GM12878 (cell line): ENCODE measurements at regions not wholly inside any gene's neighbourhood (a gene's known extent, or its start where the extent isn't known, plus 50 kb on each side); places are given as distances from the start of the nearest gene placed in this dataset.

ENCODE experiments used
- ATAC-seq: fragments of 200-7000 bp; cut with Tn5 transposase; 3 replicates; pipeline ENCODE4 v1.9.1; 2020; ENCODE audit warnings: mild to moderate bottlenecking, moderate library complexity
- BruUV-seq: library from RNA; stranded (reverse); fragments of 400-500 nt; replicated peaks from 2 replicates; lab custom pipeline; 2021; lab: Mats Ljungman, UMichigan
- CTCF ChIA-PET: fragments of 300-600 bp; sonication (Branson Sonifier 250); formaldehyde crosslinking; extraction: SDS; loops from one replicate; lab custom pipeline; 2021; ENCODE audit warnings: inconsistent platforms; lab: Yijun Ruan, JAX
- POLR2A ChIA-PET: fragments of 350-600 bp; formaldehyde crosslinking; extraction: SDS; loops from one replicate; lab custom pipeline; 2021; ENCODE audit warnings: inconsistent platforms; lab: Charles Lee
- RAD21 ChIA-PET: fragments of 300-600 bp; sonication (Branson Sonifier 250); formaldehyde crosslinking; loops from one replicate; lab custom pipeline; 2023; ENCODE audit warnings: antibody characterized with exemption; ENCODE audit not compliant: unreplicated experiment; lab: Charles Lee
- SMC1A ChIA-PET: fragments of 300-600 bp; sonication (Branson Sonifier 250); formaldehyde crosslinking; loops from one replicate; lab custom pipeline; 2023; ENCODE audit not compliant: unreplicated experiment, uncharacterized antibody; lab: Charles Lee
- DNase-seq: peaks from one replicate; pipeline ENCODE4 v3.0.0-alpha.2; 2011; ENCODE audit warnings: low read depth, low spot score
- FAIRE-seq: peaks from 3 replicates; lab custom pipeline; 2011; peaks lifted over from hg19 to GRCh38; lab: Jason Lieb, UNC
- H2AFZ ChIP-seq: 2 replicates; pipeline ENCODE4 v1.6.0; 2011; ENCODE audit warnings: low read depth, low read length, control low read depth; ENCODE audit not compliant: control insufficient read depth
- H3K27ac ChIP-seq: 2 replicates; pipeline ENCODE4 v1.5.1; 2011; ENCODE audit warnings: control low read depth; ENCODE audit not compliant: control insufficient read depth, insufficient read depth
- H3K27me3 ChIP-seq, 2 experiments: replicated peaks in 1 of 2; 2 replicates each; pipeline versions ENCODE4 v1.6.0 to v1.6.1; 2011; ENCODE audit warnings: low read length in 1 of 2; ENCODE audit not compliant: control insufficient read depth in 2 of 2, insufficient read depth in 2 of 2
- H3K36me3 ChIP-seq, 2 experiments: 2 replicates each; pipeline ENCODE4 v1.5.1; 2011; ENCODE audit warnings: low read length in 1 of 2; ENCODE audit not compliant: control insufficient read depth in 2 of 2, insufficient read depth in 2 of 2
- H3K4me1 ChIP-seq: 2 replicates; pipeline ENCODE4 v1.6.1; 2011; ENCODE audit warnings: mild to moderate bottlenecking, low read length, moderate library complexity, mixed read lengths; ENCODE audit not compliant: control insufficient read depth, insufficient read depth
- H3K4me2 ChIP-seq: 2 replicates; pipeline ENCODE4 v1.6.0; 2011; ENCODE audit warnings: control low read depth; ENCODE audit not compliant: control insufficient read depth, insufficient read depth
- H3K4me3 ChIP-seq: fragments of 200-600 bp; sonication (generic); 2 replicates; pipeline ENCODE4 v1.5.1; 2016
- H3K79me2 ChIP-seq: 2 replicates; pipeline ENCODE4 v1.6.0; 2011; ENCODE audit warnings: low read length; ENCODE audit not compliant: control insufficient read depth, insufficient read depth
- H3K9ac ChIP-seq: 2 replicates; pipeline ENCODE4 v1.8.0; 2011; ENCODE audit warnings: low read length, control low read depth, mixed read lengths; ENCODE audit not compliant: control insufficient read depth, insufficient read depth
- H3K9me3 ChIP-seq: replicated peaks from 3 replicates; pipeline ENCODE4 v1.5.1; 2011; ENCODE audit warnings: mild to moderate bottlenecking, low read length; ENCODE audit not compliant: control insufficient read depth, insufficient read depth
- H4K20me1 ChIP-seq: 2 replicates; pipeline ENCODE4 v1.6.0; 2011; ENCODE audit not compliant: control insufficient read depth, insufficient read depth
- BCL3 ChIP-seq: IDR thresholded peaks from 2 replicates; pipeline ENCODE4 v1.6.1; 2011; ENCODE audit warnings: borderline replicate concordance, low read depth, mild to moderate bottlenecking, moderate library complexity, low read length; ENCODE audit not compliant: insufficient read depth, poor library complexity, severe bottlenecking
- CBX3 ChIP-seq: fragments of 200-600 bp; sonication (generic); IDR thresholded peaks from 2 replicates; pipeline ENCODE4 v1.6.1; 2016; ENCODE audit warnings: low read depth, borderline replicate concordance
- CREB1 ChIP-seq: IDR thresholded peaks from 2 replicates; pipeline ENCODE4 v1.6.1; 2012; ENCODE audit warnings: low read depth, mild to moderate bottlenecking, inconsistent platforms
- ZNF207 ChIP-seq: fragments of 450-650 bp; IDR thresholded peaks from 2 replicates; pipeline ENCODE4 v1.6.1; 2014; ENCODE audit warnings: antibody characterized with exemption, mild to moderate bottlenecking, borderline replicate concordance
- ZSCAN29 ChIP-seq: fragments of 450-650 bp; IDR thresholded peaks from 2 replicates; pipeline ENCODE4 v1.6.1; 2017; ENCODE audit warnings: mild to moderate bottlenecking, moderate library complexity
- WGBS: methylation state at CpG from one replicate; pipeline ENCODE4 v1.1.6; 2016; ENCODE audit warnings: low lambda C conversion rate; ENCODE audit not compliant: insufficient replicate concordance, insufficient coverage; ENCODE audit errors: missing lambda C conversion rate; 5-methylcytosine and 5-hydroxymethylcytosine counted together
- in situ Hi-C: fragments of 300-500 bp; cut with MboI; formaldehyde crosslinking; loops from 9 replicates; pipeline ENCODE4 v1.14.3; 2018; ENCODE audit warnings: mixed read lengths
- intact Hi-C: fragments of 100-400 bp; cut with micrococcal nuclease; formaldehyde crosslinking; loops from one replicate; pipeline ENCODE4 v1.14.2; 2022; ENCODE audit not compliant: unreplicated experiment

- no peak for TF ChIP-seq BCL3
- TF ChIP-seq CREB1 = no peak
Measured at GRCh38 chr7:94128072-94128471, 123.9 kb upstream of the BET1 start (continued).

GRCh38 chr7:94129443-94130140, 125.4 kb upstream of the BET1 start:
- ChIA-PET POLR2A (no interaction called here), SMC1A (interaction anchor here (0.5 to 1.2 kb wide), 4 partner anchors 9 to 125 kb away, joined by 3 to 4 read pairs (median 4); no protein-coding TSS in a partner anchor), CTCF (interaction anchor here (0.5 kb wide), 1 partner anchor 86 kb away, joined by 5 read pairs; no protein-coding TSS in a partner anchor), RAD21 (interaction anchor here (0.6 to 0.9 kb wide), 3 partner anchors 20 to 468 kb away, joined by 3 read pairs; no protein-coding TSS in a partner anchor)
- no TSS peak for BruUV-seq
- Histone ChIP-seq H3K4me3 (no peak overlapping the region), H3K4me2 (no peak overlapping the region), H3K27me3 (no peaks in the 10 kb centered on the region), H3K79me2 (no peaks in the 10 kb centered on the region), H3K4me1 (no peaks in the 10 kb centered on the region), H3K27ac (no peak overlapping the region), H4K20me1 (no peaks in the 10 kb centered on the region), H3K9me3 (no peaks in the 10 kb centered on the region), H2AFZ (no peak overlapping the region), H3K36me3 (no peaks in the 10 kb centered on the region), H3K9ac (no peak overlapping the region)
- DNase-seq = no peak
- intact Hi-C loops = loop anchor here (10.0 kb wide), 1 partner anchor 265 kb away; the partner anchor contains the start of gene COL1A2
- in situ Hi-C loops = no loop called here
- FAIRE-seq = no peak
- no peak for TF ChIP-seq ZNF207
- TF ChIP-seq CBX3 = no peak
- no peak for TF ChIP-seq ZSCAN29
- ATAC-seq = no peak
- WGBS = 0% methylated on average over 1 of the region's 1 CpG
